ENCODE measurements at regions not wholly inside any gene's neighbourhood (a gene's known extent, or its start where the extent isn't known, plus 50 kb on each side); places are given as distances from the start of the nearest gene placed in this dataset.

- DNase-seq (ENCODE audit: low spot score): no peak
These were observed 331.8 kb downstream of the AASDHPPT start for GRCh38 chr11:106409222-106409621.

GRCh38 chr11:106409671-106410070, 332.2 kb downstream of the AASDHPPT start:
- DNase-seq (ENCODE audit: low spot score): no peak

GRCh38 chr11:106410902-106411301, 333.4 kb downstream of the AASDHPPT start:
- no peak for DNase-seq (ENCODE audit: low spot score)

GRCh38 chr11:106413222-106413621, 335.8 kb downstream of the AASDHPPT start:
- DNase-seq (ENCODE audit: low spot score): no peak

GRCh38 chr11:106415510-106415909, 338.0 kb downstream of the AASDHPPT start:
- DNase-seq (ENCODE audit: low spot score): no peak

GRCh38 chr11:106418791-106419190, 341.3 kb downstream of the AASDHPPT start:
- no peak for DNase-seq (ENCODE audit: low spot score)

GRCh38 chr11:106420048-106420665, 342.7 kb downstream of the AASDHPPT start:
- DNase-seq (ENCODE audit: low spot score): no peak

GRCh38 chr11:106420686-106421085, 343.2 kb downstream of the AASDHPPT start:
- DNase-seq (ENCODE audit: low spot score): no peak

- DNase-seq (ENCODE audit: low spot score): no peak
These were observed 344.3 kb downstream of the AASDHPPT start for GRCh38 chr11:106421676-106422292.

GRCh38 chr11:106422583-106422982, 345.1 kb downstream of the AASDHPPT start:
- no peak for DNase-seq (ENCODE audit: low spot score)

GRCh38 chr11:106424111-106424510, 346.6 kb downstream of the AASDHPPT start:
- DNase-seq (ENCODE audit: low spot score): peak; percentile 47

GRCh38 chr11:106425819-106426218, 348.4 kb downstream of the AASDHPPT start:
- no peak for DNase-seq (ENCODE audit: low spot score)

GRCh38 chr11:106426696-106427095, 349.2 kb downstream of the AASDHPPT start:
- DNase-seq (ENCODE audit: low spot score): no peak

GRCh38 chr11:106427736-106428135, 350.3 kb downstream of the AASDHPPT start:
- DNase-seq (ENCODE audit: low spot score): no peak

GRCh38 chr11:106442032-106442431, 364.6 kb downstream of the AASDHPPT start:
- DNase-seq (ENCODE audit: low spot score): no peak

- no peak for DNase-seq (ENCODE audit: low spot score)
These were observed 368.8 kb downstream of the AASDHPPT start for GRCh38 chr11:106446302-106446701.

GRCh38 chr11:106446955-106447354, 369.5 kb downstream of the AASDHPPT start:
- no peak for DNase-seq (ENCODE audit: low spot score)

GRCh38 chr11:106447631-106448191, 370.2 kb downstream of the AASDHPPT start:
- DNase-seq (ENCODE audit: low spot score): no peak

- no peak for DNase-seq (ENCODE audit: low spot score)
These were observed 372.3 kb downstream of the AASDHPPT start for GRCh38 chr11:106449763-106450162.

- no peak for DNase-seq (ENCODE audit: low spot score)
These were observed 373.9 kb downstream of the AASDHPPT start for GRCh38 chr11:106451228-106451922.

- no peak for DNase-seq (ENCODE audit: low spot score)
These were observed 379.2 kb downstream of the AASDHPPT start for GRCh38 chr11:106456647-106457046.

- no peak for DNase-seq (ENCODE audit: low spot score)
These were observed 380.3 kb downstream of the AASDHPPT start for GRCh38 chr11:106457727-106458126.

- DNase-seq (ENCODE audit: low spot score): no peak
These were observed 381.7 kb downstream of the AASDHPPT start for GRCh38 chr11:106459135-106459534.
